AG20443 (cell line): ENCODE measurements at regions not wholly inside any gene's neighbourhood (a gene's known extent, or its start where the extent isn't known, plus 50 kb on each side); places are given as distances from the start of the nearest gene placed in this dataset.
"Not testable (repeated sequence)": the region's sequence is repeated elsewhere in the genome, so short reads cannot be mapped to it uniquely, and the experiment has no call there.

Experiments
- DNase-seq: peaks from one replicate; pipeline ENCODE4 v3.0.0; 2012; ENCODE audit warnings: low spot score, mixed read lengths

- no peak for DNase-seq
Observed at GRCh38 chr10:63921908-63922467, 400.8 kb downstream of the REEP3 start.

GRCh38 chr10:63922468-63923284 lies 401.5 kb downstream of the REEP3 start:
- peak; percentile 14 for DNase-seq

GRCh38 chr10:63929831-63930467 lies 408.7 kb downstream of the REEP3 start:
- DNase-seq = no peak

GRCh38 chr10:63930584-63930983 lies 409.4 kb downstream of the REEP3 start:
- no peak for DNase-seq

GRCh38 chr10:63935705-63936104 lies 414.5 kb downstream of the REEP3 start:
- DNase-seq = no peak

- DNase-seq = no peak
Observed at GRCh38 chr10:63940277-63940922, 419.2 kb downstream of the REEP3 start.

- DNase-seq = no peak
Observed at GRCh38 chr10:63964406-63964805, 443.2 kb downstream of the REEP3 start.

GRCh38 chr10:63965846-63966245 lies 444.6 kb downstream of the REEP3 start:
- no peak for DNase-seq

GRCh38 chr10:63972949-63973827 lies 452.0 kb downstream of the REEP3 start:
- DNase-seq = no peak

GRCh38 chr10:63976538-63976937 lies 455.3 kb downstream of the REEP3 start:
- peak; percentile 77 for DNase-seq

- DNase-seq = peak; percentile 68
Observed at GRCh38 chr10:63977329-63977923, 456.2 kb downstream of the REEP3 start.

GRCh38 chr10:63980870-63981269 lies 459.7 kb downstream of the REEP3 start:
- not testable (repeated sequence) for DNase-seq

GRCh38 chr10:63984061-63984460 lies 462.9 kb downstream of the REEP3 start:
- DNase-seq = not testable (repeated sequence)

- no peak for DNase-seq
Observed at GRCh38 chr10:63986536-63986935, 465.3 kb downstream of the REEP3 start.

GRCh38 chr10:63987212-63987611 lies 466.0 kb downstream of the REEP3 start:
- DNase-seq = no peak

GRCh38 chr10:63994371-63994770 lies 473.2 kb downstream of the REEP3 start:
- DNase-seq = no peak

- DNase-seq = no peak
Observed at GRCh38 chr10:64007157-64007556, 486.0 kb downstream of the REEP3 start.

GRCh38 chr10:64010711-64011110 lies 489.5 kb downstream of the REEP3 start:
- DNase-seq = no peak

- DNase-seq = no peak
Observed at GRCh38 chr10:64011912-64012714, 490.9 kb downstream of the REEP3 start.

GRCh38 chr10:64014281-64014680 lies 493.1 kb downstream of the REEP3 start:
- DNase-seq = no peak
